K562 (cell line): ENCODE measurements at regions not wholly inside any gene's neighbourhood (a gene's known extent, or its start where the extent isn't known, plus 50 kb on each side); places are given as distances from the start of the nearest gene placed in this dataset.
A peak's percentile ranks its signal among the peaks of the same experiment; 100 is the strongest.

Source experiments
- CTBP1 ChIP-seq: fragments of 450-650 bp; IDR thresholded peaks from 2 replicates; pipeline ENCODE4 v1.6.1; 2016; ENCODE audit warnings: borderline replicate concordance
- CUX1 ChIP-seq: fragments of 200-800 bp; sonication (Bioruptor generic); IDR thresholded peaks from 2 replicates; pipeline ENCODE4 v1.6.1; 2016; ENCODE audit warnings: missing genetic modification characterization, missing compliant biosample characterization
- ELF1 ChIP-seq: fragments of 200-800 bp; sonication (Bioruptor generic); IDR thresholded peaks from 2 replicates; pipeline ENCODE4 v1.6.1; 2016; ENCODE audit warnings: missing genetic modification characterization, missing compliant biosample characterization
- GTF2E2 ChIP-seq: fragments of 200-800 bp; sonication (Bioruptor generic); IDR thresholded peaks from 2 replicates; pipeline ENCODE4 v1.6.1; 2016; ENCODE audit warnings: missing genetic modification characterization, missing compliant biosample characterization
- HNRNPH1 ChIP-seq: fragments of 200-400 bp; formaldehyde crosslinking; optimal IDR thresholded peaks from 2 replicates; pipeline ENCODE3; 2017; ENCODE audit warnings: low read depth, mild to moderate bottlenecking, low read length, moderate library complexity
- ILK ChIP-seq: fragments of 450-650 bp; IDR thresholded peaks from 2 replicates; pipeline ENCODE4 v1.6.1; 2016; ENCODE audit warnings: missing genetic modification characterization, low read depth, mild to moderate bottlenecking, missing compliant biosample characterization, moderate library complexity, borderline replicate concordance
- KDM1A ChIP-seq, 2 experiments: fragments of 450-650 bp; IDR thresholded peaks; 2 replicates each; pipeline ENCODE4 v1.6.1; 2016; ENCODE audit warnings: mild to moderate bottlenecking in 2 of 2
- NR3C1 ChIP-seq: sonication (generic); formaldehyde crosslinking; IDR thresholded peaks from 2 replicates; pipeline ENCODE4 v1.8.1; 2022; ENCODE audit warnings: missing genetic modification reagents
- PTRF ChIP-seq: fragments of 450-650 bp; IDR thresholded peaks from 2 replicates; pipeline ENCODE4 v1.6.1; 2016; ENCODE audit warnings: mild to moderate bottlenecking, missing genetic modification characterization, missing compliant biosample characterization
- RBM15 ChIP-seq: fragments of 200-400 bp; formaldehyde crosslinking; IDR thresholded peaks from 2 replicates; pipeline ENCODE4 v1.6.1; 2018; ENCODE audit warnings: mild to moderate bottlenecking, low read length, moderate library complexity; ENCODE audit not compliant: insufficient read depth
- RNF219 ChIP-seq: fragments of 250-450 bp; sonication (Bioruptor Pico); IDR thresholded peaks from 2 replicates; pipeline ENCODE4 v1.5.0; 2022; ENCODE audit warnings: mild to moderate bottlenecking
- SIN3B ChIP-seq: fragments of 450-650 bp; IDR thresholded peaks from 2 replicates; pipeline ENCODE4 v1.6.1; 2017; ENCODE audit warnings: low read depth, mild to moderate bottlenecking, moderate library complexity
- SP2 ChIP-seq: IDR thresholded peaks from 2 replicates; pipeline ENCODE4 v1.6.1; 2011; ENCODE audit warnings: mild to moderate bottlenecking, low read depth, low read length, moderate library complexity; ENCODE audit not compliant: poor library complexity, severe bottlenecking; ENCODE audit errors: extremely low read depth
- TAF7 ChIP-seq: fragments of 450-650 bp; IDR thresholded peaks from 2 replicates; pipeline ENCODE4 v1.6.1; 2016; ENCODE audit warnings: missing genetic modification characterization, missing compliant biosample characterization
- TEAD4 ChIP-seq, 2 experiments: sonication (generic) in 1 of 2; formaldehyde crosslinking in 1 of 2; IDR thresholded peaks; 2 replicates each; pipeline versions ENCODE4 v1.6.1 to v1.8.0; 2012 to 2022; ENCODE audit warnings: borderline replicate concordance in 1 of 2, inconsistent platforms in 1 of 2, low read length in 1 of 2, mild to moderate bottlenecking in 1 of 2, missing genetic modification reagents in 1 of 2
- ZNF384 ChIP-seq: IDR thresholded peaks from 2 replicates; pipeline ENCODE4 v1.6.1; 2012; ENCODE audit warnings: low read depth, low read length, improper control_type of control experiment
- TF ChIP-seq, protein P1 (sequence below): fragments of 250-450 bp; sonication (Bioruptor Pico); IDR thresholded peaks from 2 replicates; pipeline ENCODE4 v1.8.0; 2022; ENCODE audit warnings: moderate library complexity, mild to moderate bottlenecking, inconsistent platforms
- TF ChIP-seq, protein P2 (sequence below), 2 experiments: IDR thresholded peaks; 2 replicates each; pipeline ENCODE4 v1.6.1; 2012; ENCODE audit warnings: improper control_type of control experiment in 2 of 2, low read depth in 2 of 2, low read length in 2 of 2, borderline replicate concordance in 1 of 2

DNA sequence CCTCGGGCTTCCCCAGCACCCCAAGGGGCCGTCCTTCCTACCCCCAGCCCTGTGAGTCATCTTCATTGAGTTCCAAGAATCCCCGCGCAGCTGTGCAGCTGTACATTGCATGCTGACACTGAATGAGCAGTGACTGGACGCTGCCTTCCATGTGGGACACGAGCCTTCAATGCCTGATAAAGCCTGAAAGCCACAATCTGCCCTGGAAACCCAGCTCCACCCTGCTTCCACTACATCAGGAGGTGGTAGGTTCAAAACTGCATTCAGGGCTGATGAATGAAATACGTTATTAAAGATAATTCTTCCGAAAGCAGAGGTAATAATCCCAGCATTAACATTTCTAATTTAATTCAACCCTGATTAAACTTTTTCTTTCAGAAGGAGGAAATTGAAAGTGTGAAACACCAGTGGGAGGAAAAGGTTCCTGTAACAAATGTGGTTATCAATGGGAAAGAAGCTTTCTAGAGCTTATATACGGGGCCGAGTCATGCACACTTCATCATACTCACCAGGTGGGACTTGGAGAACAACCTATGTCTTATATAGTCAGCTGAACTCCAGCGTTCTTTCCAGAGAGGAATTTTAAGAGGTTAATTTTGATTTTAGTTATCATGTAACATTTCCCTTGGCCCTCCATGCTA is 360.1 kb downstream of the LPIN1 start (continued):
- TF ChIP-seq, protein P1, sequence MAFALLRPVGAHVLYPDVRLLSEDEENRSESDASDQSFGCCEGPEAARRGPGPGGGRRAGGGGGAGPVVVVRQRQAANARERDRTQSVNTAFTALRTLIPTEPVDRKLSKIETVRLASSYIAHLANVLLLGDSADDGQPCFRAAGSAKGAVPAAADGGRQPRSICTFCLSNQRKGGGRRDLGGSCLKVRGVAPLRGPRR (CRISPR knock-in tag) = no peak
- TF ChIP-seq, protein P2, sequence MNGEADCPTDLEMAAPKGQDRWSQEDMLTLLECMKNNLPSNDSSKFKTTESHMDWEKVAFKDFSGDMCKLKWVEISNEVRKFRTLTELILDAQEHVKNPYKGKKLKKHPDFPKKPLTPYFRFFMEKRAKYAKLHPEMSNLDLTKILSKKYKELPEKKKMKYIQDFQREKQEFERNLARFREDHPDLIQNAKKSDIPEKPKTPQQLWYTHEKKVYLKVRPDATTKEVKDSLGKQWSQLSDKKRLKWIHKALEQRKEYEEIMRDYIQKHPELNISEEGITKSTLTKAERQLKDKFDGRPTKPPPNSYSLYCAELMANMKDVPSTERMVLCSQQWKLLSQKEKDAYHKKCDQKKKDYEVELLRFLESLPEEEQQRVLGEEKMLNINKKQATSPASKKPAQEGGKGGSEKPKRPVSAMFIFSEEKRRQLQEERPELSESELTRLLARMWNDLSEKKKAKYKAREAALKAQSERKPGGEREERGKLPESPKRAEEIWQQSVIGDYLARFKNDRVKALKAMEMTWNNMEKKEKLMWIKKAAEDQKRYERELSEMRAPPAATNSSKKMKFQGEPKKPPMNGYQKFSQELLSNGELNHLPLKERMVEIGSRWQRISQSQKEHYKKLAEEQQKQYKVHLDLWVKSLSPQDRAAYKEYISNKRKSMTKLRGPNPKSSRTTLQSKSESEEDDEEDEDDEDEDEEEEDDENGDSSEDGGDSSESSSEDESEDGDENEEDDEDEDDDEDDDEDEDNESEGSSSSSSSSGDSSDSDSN (IDR thresholded peaks at IDR 0.05; ENCODE audit: borderline replicate concordance in 1 of 2, low read depth in 2 of 2, low read length in 2 of 2) = peak in 1 of 2 experiments; percentile 88; a peak in 2 of 4 replicates
- TF ChIP-seq TAF7 (tag) = no peak
- TF ChIP-seq NR3C1 = no peak
- TF ChIP-seq SP2 = no peak
- no peak for TF ChIP-seq HNRNPH1
- no peak for TF ChIP-seq CUX1 (CRISPR knock-in tag)
- TF ChIP-seq CTBP1 = peak; percentile 88
- no peak for TF ChIP-seq SIN3B
- peak; percentile 85 to 90 for TF ChIP-seq KDM1A (IDR thresholded peaks at IDR 0.05)
- TF ChIP-seq ILK (tag) = no peak
- TF ChIP-seq GTF2E2 (tag) = no peak
- TF ChIP-seq TEAD4 (IDR thresholded peaks at IDR 0.05; ENCODE audit: low read length) = peak; percentile 95
- no peak for TF ChIP-seq TEAD4 (CRISPR knock-in tag; IDR thresholded peaks at IDR 0.05; ENCODE audit: borderline replicate concordance)
- TF ChIP-seq RBM15 = no peak
- TF ChIP-seq PTRF (tag) = no peak
- no peak for TF ChIP-seq RNF219 (CRISPR knock-in tag)
- no peak for TF ChIP-seq ZNF384
- TF ChIP-seq ELF1 (tag) = no peak
